A549 (cell line): ENCODE measurements at regions not wholly inside any gene's neighbourhood (a gene's known extent, or its start where the extent isn't known, plus 50 kb on each side); places are given as distances from the start of the nearest gene placed in this dataset.
"Not testable (repeated sequence)": the region's sequence is repeated elsewhere in the genome, so short reads cannot be mapped to it uniquely, and the experiment has no call there.

Experiments
- ATAC-seq, 2 experiments: fragments of 200-7000 bp in 1 of 2; fragments of >200 bp in 1 of 2; cut with Nextera tagmentation in 1 of 2; cut with Tn5 transposase in 1 of 2; 3 replicates each; pipeline versions ENCODE4 v1.8.0 to v1.9.1; 2018 to 2020; ENCODE audit warnings: mild to moderate bottlenecking in 1 of 2, moderate library complexity in 1 of 2
- CTCF ChIA-PET: fragments of 300-600 bp; sonication (Branson Sonifier 250); formaldehyde crosslinking; extraction: SDS; loops from one replicate; lab custom pipeline; 2021; ENCODE audit warnings: antibody characterized with exemption, inconsistent platforms; lab: Yijun Ruan, JAX
- POLR2A ChIA-PET: fragments of 350-600 bp; formaldehyde crosslinking; extraction: SDS; loops from one replicate; lab custom pipeline; 2021; ENCODE audit warnings: antibody characterized with exemption, inconsistent platforms; lab: Yijun Ruan, JAX
- DNase-seq, 2 experiments: peaks; one replicate each; pipeline versions ENCODE4 v3.0.0 to v3.0.0-alpha.2; 2011 to 2016; ENCODE audit warnings: low read depth in 1 of 2, low spot score in 1 of 2
- FAIRE-seq: peaks from 2 replicates; lab custom pipeline; 2011; peaks lifted over from hg19 to GRCh38; lab: Jason Lieb, UNC
- H3K27ac ChIP-seq, 2 experiments: fragments of >200 bp; sonication (Bioruptor Twin); formaldehyde crosslinking; 3 replicates each; pipeline ENCODE4 v1.5.1; 2016 to 2017
- H3K4me1 ChIP-seq: fragments of >200 bp; sonication (Bioruptor Twin); formaldehyde crosslinking; 3 replicates; pipeline ENCODE4 v1.6.1; 2016
- H3K4me2 ChIP-seq: fragments of >200 bp; sonication (Bioruptor Twin); formaldehyde crosslinking; 3 replicates; pipeline ENCODE4 v1.6.1; 2016
- H3K4me3 ChIP-seq: fragments of >200 bp; sonication (Bioruptor Twin); formaldehyde crosslinking; 3 replicates; pipeline ENCODE4 v1.5.1; 2016
- H3K9me3 ChIP-seq: fragments of >200 bp; sonication (Bioruptor Twin); formaldehyde crosslinking; 3 replicates; pipeline ENCODE4 v1.6.1; 2016
- WGBS: methylation state at CpG from one replicate; pipeline ENCODE4 v1.1.6; 2017; ENCODE audit errors: missing lambda C conversion rate; 5-methylcytosine and 5-hydroxymethylcytosine counted together

DNA sequence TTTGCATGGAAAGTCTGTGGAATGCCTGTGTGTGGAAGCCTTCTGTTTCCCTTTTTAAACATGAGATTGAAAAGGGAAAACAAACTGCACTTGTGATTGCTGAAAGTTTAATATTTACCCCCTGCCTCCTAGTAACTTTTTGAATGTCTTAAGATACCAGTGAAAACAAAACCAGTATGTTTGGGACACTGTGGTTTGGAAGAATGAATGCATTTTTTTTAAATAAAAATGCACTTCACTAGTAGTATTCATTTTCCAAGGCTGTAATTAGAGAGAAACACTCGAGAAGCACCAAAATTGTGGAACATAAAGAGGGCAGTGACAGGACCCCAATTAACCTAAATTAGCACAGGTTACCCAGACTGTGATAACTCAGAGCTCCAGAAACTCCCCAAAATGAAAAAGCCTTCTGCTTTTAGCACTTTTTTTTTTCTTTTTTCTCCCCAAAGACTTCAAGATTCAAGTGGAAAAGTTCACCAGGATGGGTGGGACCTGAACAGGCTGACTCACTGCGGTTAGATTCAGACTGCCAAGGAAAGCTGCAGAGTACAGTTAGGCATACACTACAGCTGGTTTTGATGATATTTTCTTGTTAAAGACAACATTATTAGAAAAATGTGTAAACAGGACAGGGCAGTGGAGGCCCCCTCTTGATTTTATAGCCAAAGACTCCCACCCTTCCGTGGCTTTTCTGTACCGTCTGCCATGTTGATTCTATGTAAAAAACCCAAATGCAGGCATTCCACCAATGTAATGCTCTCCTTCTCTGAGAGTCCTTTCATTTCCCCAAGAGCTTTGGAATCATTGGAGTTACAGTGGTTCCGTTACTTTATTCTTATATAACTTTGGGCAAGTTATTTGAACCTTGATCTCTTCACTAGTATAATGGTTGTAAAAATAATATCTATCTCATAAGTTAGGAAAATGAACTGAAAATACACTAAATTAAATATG is 151.8 kb upstream of the NBPF9 start:
- H3K4me1 ChIP-seq, H3K4me3 ChIP-seq, POLR2A ChIA-PET, H3K9me3 ChIP-seq, H3K27ac ChIP-seq, H3K4me2 ChIP-seq, FAIRE-seq, CTCF ChIA-PET, DNase-seq: not testable (repeated sequence)
- peak in 1 of 2 experiments; percentile 50; a peak in 2 of 6 replicates for ATAC-seq
- WGBS = 45% methylated on average over 1 of the region's 5 CpGs

- DNase-seq, H3K27ac ChIP-seq, FAIRE-seq, H3K4me2 ChIP-seq, H3K4me3 ChIP-seq, CTCF ChIA-PET, H3K9me3 ChIP-seq, POLR2A ChIA-PET, H3K4me1 ChIP-seq: not testable (repeated sequence)
- 29% methylated on average over 1 of the region's 1 CpG for WGBS
- peak; percentile 74 to 76; a peak in 5 of 6 replicates for ATAC-seq
These were observed 156.9 kb upstream of the NBPF9 start for GRCh38 chr1:149260284-149260683.

DNA sequence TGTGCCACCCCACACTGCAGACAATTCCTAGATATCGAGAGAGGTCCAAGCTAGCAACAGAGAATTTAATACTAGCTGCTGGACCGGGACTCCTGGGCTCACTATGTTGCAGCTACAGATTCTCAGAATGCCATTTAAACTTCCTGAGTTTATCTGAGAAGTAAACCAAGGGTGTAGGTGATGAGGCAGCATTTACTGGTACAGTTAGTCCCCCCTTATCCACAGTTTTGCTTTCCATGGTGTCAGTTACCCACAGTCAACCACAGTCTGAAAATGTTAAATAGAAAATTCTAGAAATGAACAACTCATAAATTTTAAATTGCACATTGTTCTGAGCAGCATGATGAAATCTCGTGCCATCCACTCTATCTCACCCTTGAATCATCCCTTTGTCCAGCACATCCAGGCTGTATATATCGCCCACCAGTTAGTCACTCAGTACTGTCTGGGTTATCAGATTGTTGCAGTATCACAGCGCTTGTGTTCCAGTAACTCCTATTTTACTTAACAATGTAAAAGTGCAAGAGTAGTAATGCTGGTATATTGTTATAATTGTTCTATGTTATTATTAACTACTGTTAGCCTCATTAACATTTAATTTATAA is 157.5 kb upstream of the NBPF9 start:
- H3K4me3 ChIP-seq, CTCF ChIA-PET, H3K9me3 ChIP-seq, FAIRE-seq, DNase-seq, POLR2A ChIA-PET, H3K4me1 ChIP-seq, H3K27ac ChIP-seq, H3K4me2 ChIP-seq: not testable (repeated sequence)
- peak in 1 of 2 experiments; percentile 59; a peak in 1 of 6 replicates for ATAC-seq
- 28% methylated on average over 2 of the region's 5 CpGs for WGBS

DNA sequence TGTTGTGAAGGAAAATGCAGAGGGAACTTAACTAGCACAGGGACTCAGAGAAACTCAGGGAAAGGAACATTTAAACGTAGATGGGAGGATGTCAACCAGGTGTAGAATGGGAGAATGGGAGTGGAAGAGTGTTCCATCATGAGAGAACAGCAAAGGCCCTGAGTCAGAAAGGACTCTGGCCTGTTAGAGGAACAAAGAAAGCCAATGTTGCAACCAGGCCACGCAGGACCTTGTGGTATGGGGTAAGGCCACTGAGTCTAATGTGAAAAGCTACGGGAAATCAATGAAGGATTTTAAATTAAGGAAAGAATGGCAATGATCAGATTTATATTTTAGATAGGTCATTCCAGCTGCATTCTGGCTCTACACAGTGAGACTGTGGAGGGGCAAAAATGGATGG is 163.9 kb upstream of the NBPF9 start:
- H3K4me2 ChIP-seq, H3K4me3 ChIP-seq, CTCF ChIA-PET, FAIRE-seq, DNase-seq, POLR2A ChIA-PET, H3K4me1 ChIP-seq, ATAC-seq, H3K9me3 ChIP-seq, H3K27ac ChIP-seq: not testable (repeated sequence)
- WGBS = no CpG with 5 or more reads among the region's 3 CpGs

GRCh38 chr1:149269001-149269702 is 165.8 kb upstream of the NBPF9 start:
- ATAC-seq, H3K4me3 ChIP-seq, FAIRE-seq, CTCF ChIA-PET, H3K4me2 ChIP-seq, H3K27ac ChIP-seq, POLR2A ChIA-PET, DNase-seq, H3K9me3 ChIP-seq, H3K4me1 ChIP-seq: not testable (repeated sequence)
- WGBS = no CpG with 5 or more reads among the region's 6 CpGs

DNA sequence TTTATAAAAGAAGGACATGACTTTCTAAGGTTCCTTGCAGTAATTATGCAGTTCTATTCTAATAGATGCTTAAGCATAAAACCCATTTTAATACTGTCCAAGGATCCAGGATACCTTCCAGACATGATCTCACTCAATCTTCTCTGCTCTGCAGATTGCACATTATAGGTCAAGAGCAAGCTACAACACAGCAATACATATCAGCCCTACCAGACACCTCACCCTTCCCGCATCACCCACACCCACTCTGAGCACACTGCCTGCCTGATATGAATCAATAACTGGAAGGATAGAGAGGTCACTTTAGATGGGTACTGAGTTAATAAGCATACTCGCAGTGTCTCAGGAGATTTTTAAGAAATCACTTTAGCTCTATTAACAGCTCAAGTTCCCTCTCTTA is 166.5 kb upstream of the NBPF9 start:
- CTCF ChIA-PET, H3K9me3 ChIP-seq, FAIRE-seq, H3K4me3 ChIP-seq, H3K4me1 ChIP-seq, H3K4me2 ChIP-seq, POLR2A ChIA-PET, H3K27ac ChIP-seq, ATAC-seq, DNase-seq: not testable (repeated sequence)
- WGBS = no CpG with 5 or more reads among the region's 2 CpGs

- FAIRE-seq, H3K9me3 ChIP-seq, DNase-seq, H3K27ac ChIP-seq, H3K4me2 ChIP-seq, CTCF ChIA-PET, H3K4me3 ChIP-seq, ATAC-seq, H3K4me1 ChIP-seq, POLR2A ChIA-PET: not testable (repeated sequence)
- 58% methylated on average over 2 of the region's 5 CpGs for WGBS
These were observed 171.1 kb upstream of the NBPF9 start for GRCh38 chr1:149274493-149274892.

- H3K4me3 ChIP-seq, DNase-seq, FAIRE-seq, POLR2A ChIA-PET, ATAC-seq, H3K4me2 ChIP-seq, H3K4me1 ChIP-seq, H3K27ac ChIP-seq, CTCF ChIA-PET, H3K9me3 ChIP-seq: not testable (repeated sequence)
- WGBS = no CpG with 5 or more reads among the region's 6 CpGs
These were observed 172.5 kb upstream of the NBPF9 start for GRCh38 chr1:149275802-149276201.

DNA sequence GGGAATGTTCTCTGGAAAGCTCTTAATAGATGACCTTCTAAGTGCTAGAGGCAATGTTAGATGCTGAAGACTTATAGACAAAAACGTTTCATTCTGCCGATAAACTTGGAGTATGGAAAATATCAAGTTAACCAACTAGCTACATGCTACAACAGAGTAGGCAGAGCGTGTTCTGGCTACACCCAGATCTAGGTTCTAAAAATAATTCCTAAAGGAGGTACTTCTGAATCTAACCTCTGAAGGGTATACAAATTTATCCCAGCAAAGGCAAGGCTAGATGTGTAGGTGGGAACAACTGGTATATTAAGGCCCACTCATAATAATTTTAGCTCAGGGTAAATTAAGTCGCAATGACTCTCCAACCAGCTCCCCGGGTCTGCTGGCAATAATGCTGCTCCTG is 173.1 kb upstream of the NBPF9 start:
- FAIRE-seq, H3K4me3 ChIP-seq, H3K9me3 ChIP-seq, ATAC-seq, H3K4me1 ChIP-seq, DNase-seq, H3K27ac ChIP-seq, H3K4me2 ChIP-seq, CTCF ChIA-PET, POLR2A ChIA-PET: not testable (repeated sequence)
- no CpG with 5 or more reads among the region's 5 CpGs for WGBS

DNA sequence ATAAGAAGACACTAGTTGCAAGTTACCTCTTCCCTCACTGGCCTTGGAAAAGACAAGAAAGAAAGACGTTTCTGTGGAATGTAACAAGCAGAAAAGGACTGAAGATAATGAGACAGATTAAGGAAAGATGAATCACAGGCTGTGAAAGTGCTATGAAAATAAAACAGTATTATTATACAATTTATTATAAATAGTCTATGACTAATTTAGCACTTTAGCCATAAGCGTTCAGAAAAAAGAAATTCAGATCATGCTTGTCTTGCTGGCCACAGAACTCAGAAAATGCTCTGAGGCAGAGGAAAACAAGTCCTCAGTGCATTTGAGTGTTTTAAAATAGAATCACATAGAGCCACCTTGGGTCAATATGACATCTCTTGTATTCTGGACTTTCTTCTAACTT is 174.8 kb upstream of the NBPF9 start:
- FAIRE-seq, H3K27ac ChIP-seq, DNase-seq, H3K9me3 ChIP-seq, H3K4me2 ChIP-seq, H3K4me3 ChIP-seq, POLR2A ChIA-PET, ATAC-seq, H3K4me1 ChIP-seq, CTCF ChIA-PET: not testable (repeated sequence)
- WGBS = no CpG with 5 or more reads among the region's 2 CpGs

GRCh38 chr1:149279015-149279414 is 175.7 kb upstream of the NBPF9 start:
- H3K4me2 ChIP-seq, ATAC-seq, H3K27ac ChIP-seq, POLR2A ChIA-PET, DNase-seq, CTCF ChIA-PET, H3K4me3 ChIP-seq, H3K4me1 ChIP-seq, FAIRE-seq, H3K9me3 ChIP-seq: not testable (repeated sequence)
